Gastroesophageal sphincter (tissue), 4 donors: ENCODE measurements at regions not wholly inside any gene's neighbourhood (a gene's known extent, or its start where the extent isn't known, plus 50 kb on each side); places are given as distances from the start of the nearest gene placed in this dataset.

Experiments used
- ATAC-seq: fragments of 150-250 bp; one replicate; pipeline ENCODE4 v1.9.1; 2016; ENCODE audit warnings: mild to moderate bottlenecking, moderate library complexity
- H3K27ac ChIP-seq, 4 donors: fragments of 200-600 bp; sonication (generic) in 3 of 4; 1 replicate in 3 of 4; 2 replicates in 1 of 4; pipeline ENCODE4 v1.5.1; 2016 to 2019
- H3K27me3 ChIP-seq: fragments of 200-600 bp; sonication (generic); one replicate; pipeline ENCODE4 v1.5.1; 2019
- H3K36me3 ChIP-seq, 2 donors: fragments of 200-600 bp; sonication (generic); one replicate each; pipeline ENCODE4 v1.5.1; 2019; ENCODE audit warnings: control low read depth in 1 of 2
- H3K4me1 ChIP-seq, 3 donors: fragments of 200-600 bp; sonication (generic); 1 replicate in 2 of 3; 2 replicates in 1 of 3; pipeline ENCODE4 v1.5.1; 2016 to 2019; ENCODE audit warnings: control low read depth in 2 of 3
- H3K4me3 ChIP-seq, 2 donors: fragments of 200-600 bp; sonication (generic); one replicate each; pipeline ENCODE4 v1.5.1; 2019; ENCODE audit warnings: mild to moderate bottlenecking in 1 of 2, moderate library complexity in 1 of 2
- H3K9me3 ChIP-seq, 3 donors: fragments of 200-600 bp; sonication (generic); one replicate each; pipeline ENCODE4 v1.5.1; 2017 to 2019; ENCODE audit warnings: control low read depth in 2 of 3
- EP300 ChIP-seq: sonication (generic); formaldehyde crosslinking; IDR thresholded peaks from one replicate; pipeline ENCODE4 v1.6.1; 2017; ENCODE audit warnings: antibody characterized with exemption, mild to moderate bottlenecking
- POLR2A ChIP-seq, 2 donors: fragments of 450-650 bp; IDR thresholded peaks; one replicate each; pipeline ENCODE4 v1.6.1; 2017; ENCODE audit warnings: antibody characterized with exemption in 2 of 2, mild to moderate bottlenecking in 2 of 2, moderate library complexity in 1 of 2
- POLR2AphosphoS5 ChIP-seq: sonication (generic); formaldehyde crosslinking; IDR thresholded peaks from one replicate; pipeline ENCODE4 v1.6.1; 2017; ENCODE audit warnings: antibody characterized with exemption
- WGBS, 2 donors: methylation state at CpG; one replicate each; pipeline ENCODE4 v1.1.5; 2018; ENCODE audit warnings: low coverage in 1 of 2; 5-methylcytosine and 5-hydroxymethylcytosine counted together
- TF ChIP-seq, protein P1 (sequence below), 4 experiments: fragments of 200-600 bp in 2 of 4; fragments of 450-650 bp in 2 of 4; sonication (generic) in 1 of 4; IDR thresholded peaks; one replicate each; pipeline ENCODE4 v1.5.1; 2017 to 2019; ENCODE audit warnings: antibody characterized with exemption in 4 of 4, mild to moderate bottlenecking in 2 of 4, moderate library complexity in 2 of 4

DNA sequence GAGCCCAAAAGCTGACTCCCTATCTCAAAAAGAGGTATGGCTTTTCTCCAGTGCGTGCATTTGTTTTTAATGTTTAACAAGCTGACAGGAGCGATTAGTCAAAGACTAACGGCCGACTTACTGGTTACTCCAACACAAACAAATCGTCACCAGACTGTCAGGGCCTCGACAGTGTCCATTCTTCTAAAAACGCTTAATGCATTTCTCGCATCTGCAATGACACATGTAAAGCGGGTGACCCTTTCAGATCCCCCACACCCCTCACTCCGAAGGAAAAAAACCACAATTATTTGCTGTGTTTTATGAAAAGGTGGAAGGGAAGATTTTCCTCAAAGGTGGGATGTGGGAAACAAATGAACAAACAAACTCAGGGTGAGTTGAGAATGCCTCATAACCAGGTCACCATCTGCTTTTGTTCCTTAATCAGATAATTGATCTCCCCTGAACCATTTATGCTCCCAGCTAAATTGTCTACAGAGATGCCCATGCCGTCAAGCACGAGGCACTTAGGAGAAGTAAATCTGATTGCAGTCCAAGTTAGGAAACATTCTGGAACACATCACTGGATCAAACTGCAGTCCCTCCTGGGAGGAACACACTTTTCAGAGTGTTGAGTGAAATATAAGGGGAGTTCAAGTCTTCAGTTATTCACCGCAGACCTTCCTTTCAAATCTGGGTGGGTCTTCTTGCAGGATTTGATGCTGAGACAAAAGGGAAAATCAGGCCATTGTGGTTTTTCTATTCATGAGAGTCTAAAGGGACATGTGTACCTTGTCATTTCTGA is 340.8 kb downstream of the CMPK2 start:
- Histone ChIP-seq H3K9me3 (no peaks in the 10 kb centered on the region), H3K4me1 (no peaks in the 10 kb centered on the region), H3K27me3 (no peaks in the 10 kb centered on the region), H3K36me3 (no peaks in the 10 kb centered on the region), H3K27ac (no peak overlapping the region), H3K4me3 (no peak overlapping the region)
- ATAC-seq, result no peak
- 22 to 43% methylated on average over 10 to 11 of the region's 13 CpGs for WGBS, 2 donors
- TF ChIP-seq, protein P1, sequence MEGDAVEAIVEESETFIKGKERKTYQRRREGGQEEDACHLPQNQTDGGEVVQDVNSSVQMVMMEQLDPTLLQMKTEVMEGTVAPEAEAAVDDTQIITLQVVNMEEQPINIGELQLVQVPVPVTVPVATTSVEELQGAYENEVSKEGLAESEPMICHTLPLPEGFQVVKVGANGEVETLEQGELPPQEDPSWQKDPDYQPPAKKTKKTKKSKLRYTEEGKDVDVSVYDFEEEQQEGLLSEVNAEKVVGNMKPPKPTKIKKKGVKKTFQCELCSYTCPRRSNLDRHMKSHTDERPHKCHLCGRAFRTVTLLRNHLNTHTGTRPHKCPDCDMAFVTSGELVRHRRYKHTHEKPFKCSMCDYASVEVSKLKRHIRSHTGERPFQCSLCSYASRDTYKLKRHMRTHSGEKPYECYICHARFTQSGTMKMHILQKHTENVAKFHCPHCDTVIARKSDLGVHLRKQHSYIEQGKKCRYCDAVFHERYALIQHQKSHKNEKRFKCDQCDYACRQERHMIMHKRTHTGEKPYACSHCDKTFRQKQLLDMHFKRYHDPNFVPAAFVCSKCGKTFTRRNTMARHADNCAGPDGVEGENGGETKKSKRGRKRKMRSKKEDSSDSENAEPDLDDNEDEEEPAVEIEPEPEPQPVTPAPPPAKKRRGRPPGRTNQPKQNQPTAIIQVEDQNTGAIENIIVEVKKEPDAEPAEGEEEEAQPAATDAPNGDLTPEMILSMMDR (IDR thresholded peaks at IDR 0.05), result no peak
- TF ChIP-seq POLR2A (IDR thresholded peaks at IDR 0.05), result no peak
- no peak for TF ChIP-seq EP300
- no peak for TF ChIP-seq POLR2AphosphoS5

- ATAC-seq, result no peak
- Histone ChIP-seq H3K36me3 (no peaks in the 10 kb centered on the region), H3K4me3 (no peak overlapping the region), H3K9me3 (no peaks in the 10 kb centered on the region), H3K4me1 (no peaks in the 10 kb centered on the region), H3K27ac (no peak overlapping the region), H3K27me3 (no peaks in the 10 kb centered on the region)
- 67 to 80% methylated on average over 1 to 3 of the region's 6 CpGs for whole genome bisulfite sequencing, 2 donors
- TF ChIP-seq EP300 (no peak), POLR2A (IDR thresholded peaks at IDR 0.05) (no peak), POLR2AphosphoS5 (no peak)
- TF ChIP-seq, protein P1 (IDR thresholded peaks at IDR 0.05), result no peak
Measured at GRCh38 chr2:6525475-6525964, 340.2 kb downstream of the CMPK2 start.

DNA sequence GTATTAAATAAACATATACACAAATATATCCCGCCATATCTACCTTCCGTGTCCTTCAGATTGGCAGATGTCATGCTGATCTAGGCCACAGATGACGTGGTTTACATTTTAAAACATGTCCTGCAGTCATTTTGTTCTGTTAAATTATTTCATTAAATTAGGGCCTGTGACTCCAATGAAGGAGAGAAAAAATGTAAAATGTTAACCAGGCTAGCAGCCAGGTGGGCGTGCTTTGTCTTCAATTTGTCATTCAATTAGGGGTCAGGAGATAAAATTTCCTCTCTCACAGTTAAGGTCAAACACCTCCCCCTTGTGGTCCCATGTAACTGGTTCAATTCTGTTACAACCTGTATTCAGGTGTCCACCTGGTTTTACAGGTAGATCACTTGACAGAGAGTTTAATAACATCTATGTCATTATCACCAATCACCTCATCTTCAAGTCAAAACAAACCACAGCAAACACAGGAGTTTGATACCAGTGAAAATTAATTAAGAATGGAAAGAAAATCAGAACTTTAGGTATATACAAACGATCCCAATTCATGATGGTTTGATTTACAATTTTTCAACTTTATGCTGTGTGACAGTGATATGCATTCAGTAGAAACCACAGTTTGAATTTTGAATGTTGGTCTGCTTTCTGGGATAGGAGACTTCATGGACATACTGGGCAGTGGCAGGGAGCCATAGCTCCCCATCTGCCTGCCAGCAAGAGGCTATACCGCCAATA is 339.4 kb downstream of the CMPK2 start:
- H3K36me3 ChIP-seq, result no peaks in the 10 kb centered on the region
- no peak for TF ChIP-seq EP300
- TF ChIP-seq POLR2A (IDR thresholded peaks at IDR 0.05), result no peak
- TF ChIP-seq, protein P1 (IDR thresholded peaks at IDR 0.05), result no peak
- no peak for TF ChIP-seq POLR2AphosphoS5
- H3K9me3 ChIP-seq, result no peaks in the 10 kb centered on the region
- H3K4me3 ChIP-seq, result no peak overlapping the region
- no peak overlapping the region for H3K27ac ChIP-seq
- ATAC-seq, result no peak
- H3K27me3 ChIP-seq, result no peaks in the 10 kb centered on the region
- 80 to 82% methylated on average over 6 of the region's 6 CpGs for WGBS, 2 donors
- H3K4me1 ChIP-seq, result no peaks in the 10 kb centered on the region

DNA sequence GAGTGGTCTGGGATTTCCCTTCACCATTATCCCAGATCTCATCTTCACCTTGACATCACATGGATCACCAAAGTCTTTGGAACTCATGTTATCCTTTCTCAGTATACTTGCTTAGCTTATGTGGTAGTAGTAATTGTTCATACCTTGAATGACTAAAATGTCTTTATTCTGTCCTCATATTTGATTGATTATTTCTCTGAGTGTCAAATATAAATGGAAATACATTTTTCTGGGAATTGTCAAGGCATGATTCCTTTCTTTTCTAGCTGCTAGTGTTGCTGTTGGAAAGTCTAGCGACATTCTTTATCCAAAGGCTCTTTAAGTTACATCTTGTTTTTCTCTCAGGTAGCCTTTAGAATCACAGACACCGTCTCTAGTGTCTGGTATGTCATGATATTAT is 334.4 kb downstream of the CMPK2 start:
- Histone ChIP-seq H3K27me3 (peaks cover 4% of the 10 kb centered on the region), H3K4me1 (no peaks in the 10 kb centered on the region), H3K4me3 (no peak overlapping the region), H3K36me3 (no peaks in the 10 kb centered on the region), H3K27ac (no peak overlapping the region), H3K9me3 (no peaks in the 10 kb centered on the region)
- no peak for ATAC-seq
- TF ChIP-seq POLR2A (IDR thresholded peaks at IDR 0.05) (no peak), EP300 (no peak), POLR2AphosphoS5 (no peak)
- TF ChIP-seq, protein P1 (IDR thresholded peaks at IDR 0.05), result no peak
- WGBS, 2 donors, result 90 to 94% methylated on average over 2 of the region's 2 CpGs
